H1 (cell line): ENCODE measurements at regions not wholly inside any gene's neighbourhood (a gene's known extent, or its start where the extent isn't known, plus 50 kb on each side); places are given as distances from the start of the nearest gene placed in this dataset.

ENCODE experiments used
- CTCF ChIA-PET: fragments of 300-600 bp; sonication (Branson Sonifier 250); formaldehyde crosslinking; loops from one replicate; lab custom pipeline; 2021; ENCODE audit not compliant: partially characterized antibody; lab: Charles Lee
- POLR2A ChIA-PET: fragments of 300-600 bp; sonication (Branson Sonifier 250); formaldehyde crosslinking; loops from one replicate; lab custom pipeline; 2021; ENCODE audit warnings: inconsistent platforms; ENCODE audit not compliant: partially characterized antibody; lab: Charles Lee
- DNase-seq, 2 experiments: peaks; one replicate each; pipeline versions ENCODE4 v3.0.0 to v3.0.0-alpha.2; 2010 to 2022; ENCODE audit warnings: low spot score in 2 of 2, low read depth in 1 of 2, mixed read lengths in 1 of 2
- FAIRE-seq: peaks from 2 replicates; lab custom pipeline; 2011; peaks lifted over from hg19 to GRCh38; lab: Jason Lieb, UNC
- H2AFZ ChIP-seq: 2 replicates; pipeline ENCODE4 v1.8.1; 2012; ENCODE audit warnings: low read length, inconsistent platforms
- H2AK5ac ChIP-seq: 2 replicates; pipeline ENCODE4 v1.6.1; 2013; ENCODE audit warnings: low read depth, low read length
- H2BK120ac ChIP-seq: replicated peaks from 2 replicates; pipeline ENCODE3; 2013; ENCODE audit warnings: low read depth, low read length, inconsistent platforms
- H2BK12ac ChIP-seq: 2 replicates; pipeline ENCODE4 v1.6.1; 2013; ENCODE audit warnings: low read depth, low read length
- H2BK15ac ChIP-seq: 2 replicates; pipeline ENCODE4 v1.6.1; 2013; ENCODE audit warnings: low read length
- H2BK20ac ChIP-seq: 2 replicates; pipeline ENCODE4 v1.6.1; 2013; ENCODE audit warnings: low read length
- H2BK5ac ChIP-seq: 2 replicates; pipeline ENCODE4 v1.6.1; 2013; ENCODE audit warnings: low read depth, low read length
- H3K14ac ChIP-seq: 2 replicates; pipeline ENCODE4 v1.6.1; 2013; ENCODE audit warnings: inconsistent platforms; ENCODE audit not compliant: insufficient read length
- H3K18ac ChIP-seq: 2 replicates; pipeline ENCODE4 v1.6.1; 2013; ENCODE audit warnings: low read length; ENCODE audit errors: extremely low read depth
- H3K23ac ChIP-seq: 2 replicates; pipeline ENCODE4 v1.6.1; 2013; ENCODE audit warnings: inconsistent platforms; ENCODE audit not compliant: insufficient read length
- H3K23me2 ChIP-seq: 2 replicates; pipeline ENCODE4 v1.6.1; 2013; ENCODE audit warnings: low read depth, low read length
- H3K27ac ChIP-seq: 2 replicates; pipeline ENCODE4 v1.6.1; 2011; ENCODE audit warnings: low read depth, low read length, inconsistent platforms
- H3K27me3 ChIP-seq, 4 experiments: replicated peaks in 1 of 4; 1 replicate in 1 of 4; 2 replicates in 3 of 4; pipeline versions ENCODE4 v1.6.1 to v1.8.1; 2011 to 2013; ENCODE audit warnings: low read length in 3 of 4, mild to moderate bottlenecking in 3 of 4, inconsistent platforms in 2 of 4, mixed read lengths in 2 of 4, moderate library complexity in 1 of 4; ENCODE audit not compliant: control insufficient read depth in 3 of 4, insufficient read depth in 3 of 4; ENCODE audit errors: extremely low read depth in 1 of 4
- H3K36me3 ChIP-seq, 4 experiments: 2 replicates each; pipeline versions ENCODE4 v1.6.1 to v1.8.1; 2011 to 2013; ENCODE audit warnings: mild to moderate bottlenecking in 4 of 4, low read length in 3 of 4, moderate library complexity in 2 of 4, control low read depth in 1 of 4, inconsistent platforms in 1 of 4; ENCODE audit not compliant: insufficient read depth in 4 of 4, control insufficient read depth in 2 of 4
- H3K4ac ChIP-seq: replicated peaks from 2 replicates; pipeline ENCODE3; 2013; ENCODE audit warnings: low read length, low read depth, mixed read lengths, inconsistent platforms; ENCODE audit not compliant: insufficient read length
- H3K4me1 ChIP-seq, 4 experiments: replicated peaks in 1 of 4; 1 replicate in 1 of 4; 2 replicates in 3 of 4; pipeline versions ENCODE4 v1.6.1 to v1.8.1; 2011 to 2013; ENCODE audit warnings: low read length in 3 of 4, inconsistent platforms in 2 of 4, mixed read lengths in 1 of 4; ENCODE audit not compliant: insufficient read depth in 4 of 4, control insufficient read depth in 3 of 4
- H3K4me2 ChIP-seq, 2 experiments: 2 replicates each; pipeline versions ENCODE4 v1.6.1 to v1.8.1; 2011 to 2013; ENCODE audit warnings: low read depth in 2 of 2, low read length in 2 of 2, control low read depth in 1 of 2, inconsistent platforms in 1 of 2, mild to moderate bottlenecking in 1 of 2; ENCODE audit not compliant: insufficient read depth in 1 of 2
- H3K4me3 ChIP-seq, 4 experiments: fragments of 200-600, 300-600 bp in 1 of 4; sonication (generic), shearing (Covaris generic), sonication (Bioruptor Twin) in 1 of 4; 2 replicates each; pipeline versions ENCODE4 v1.5.1 to v1.8.1; 2011 to 2016; ENCODE audit warnings: low read length in 4 of 4, low read depth in 3 of 4, control low read depth in 2 of 4, inconsistent platforms in 2 of 4, mild to moderate bottlenecking in 2 of 4, mixed read lengths in 1 of 4, moderate library complexity in 1 of 4; ENCODE audit not compliant: insufficient read depth in 2 of 4; ENCODE audit errors: extremely low read depth in 1 of 4
- H3K56ac ChIP-seq: replicated peaks from 2 replicates; pipeline ENCODE3; 2013; ENCODE audit warnings: low read depth, mild to moderate bottlenecking, mixed read lengths, low read length, inconsistent platforms; ENCODE audit not compliant: insufficient read length
- H3K79me1 ChIP-seq: 2 replicates; pipeline ENCODE4 v1.6.1; 2013; ENCODE audit warnings: low read depth, low read length, control low read depth
- H3K79me2 ChIP-seq, 2 experiments: 2 replicates each; pipeline versions ENCODE4 v1.6.1 to v1.8.1; 2012 to 2013; ENCODE audit warnings: low read length in 2 of 2, mild to moderate bottlenecking in 2 of 2, inconsistent platforms in 1 of 2; ENCODE audit not compliant: insufficient read depth in 2 of 2, control insufficient read depth in 1 of 2
- H3K9ac ChIP-seq, 4 experiments: replicated peaks in 1 of 4; 1 replicate in 1 of 4; 2 replicates in 3 of 4; pipeline versions ENCODE4 v1.6.1 to v1.8.1; 2011 to 2013; ENCODE audit warnings: low read depth in 3 of 4, low read length in 3 of 4, control low read depth in 2 of 4, mild to moderate bottlenecking in 2 of 4, moderate library complexity in 2 of 4, inconsistent platforms in 1 of 4; ENCODE audit errors: extremely low read depth in 1 of 4
- H3K9me3 ChIP-seq, 2 experiments: 2 replicates each; pipeline versions ENCODE4 v1.6.1 to v1.8.1; 2012 to 2013; ENCODE audit warnings: mild to moderate bottlenecking in 2 of 2, moderate library complexity in 2 of 2, control low read depth in 1 of 2, inconsistent platforms in 1 of 2, low read depth in 1 of 2, low read length in 1 of 2, mixed read lengths in 1 of 2; ENCODE audit not compliant: insufficient read depth in 2 of 2
- H4K20me1 ChIP-seq, 2 experiments: replicated peaks in 1 of 2; 2 replicates each; pipeline versions ENCODE3 to v1.8.1; 2011 to 2013; ENCODE audit warnings: inconsistent platforms in 2 of 2, low read length in 2 of 2, mild to moderate bottlenecking in 1 of 2; ENCODE audit not compliant: insufficient read depth in 2 of 2, control insufficient read depth in 1 of 2
- H4K5ac ChIP-seq: 2 replicates; pipeline ENCODE4 v1.6.1; 2013; ENCODE audit warnings: low read length, low read depth, mixed read lengths, inconsistent platforms; ENCODE audit not compliant: insufficient read length
- H4K8ac ChIP-seq: 2 replicates; pipeline ENCODE4 v1.8.0; 2013; ENCODE audit warnings: mild to moderate bottlenecking, moderate library complexity, low read length, inconsistent platforms; ENCODE audit not compliant: insufficient read depth; ENCODE audit errors: extremely low read depth
- H4K91ac ChIP-seq: replicated peaks from 2 replicates; pipeline ENCODE3; 2013; ENCODE audit warnings: low read length, mixed read lengths, inconsistent platforms; ENCODE audit not compliant: insufficient read length
- CTBP2 ChIP-seq: IDR thresholded peaks from 2 replicates; pipeline ENCODE4 v1.7.0; 2011; ENCODE audit warnings: borderline replicate concordance, mild to moderate bottlenecking, moderate library complexity, mixed read lengths, low read length; ENCODE audit not compliant: insufficient read depth, insufficient read length
- EP300 ChIP-seq, 2 experiments: IDR thresholded peaks; 1 replicate in 1 of 2; 2 replicates in 1 of 2; pipeline ENCODE4 v1.6.1; 2011 to 2012; ENCODE audit warnings: low read depth in 2 of 2, low read length in 2 of 2, mild to moderate bottlenecking in 2 of 2, borderline replicate concordance in 1 of 2, inconsistent platforms in 1 of 2, moderate library complexity in 1 of 2
- FOSL1 ChIP-seq: IDR thresholded peaks from 2 replicates; pipeline ENCODE4 v1.6.1; 2011; ENCODE audit warnings: mild to moderate bottlenecking, low read depth, low read length, moderate library complexity; ENCODE audit not compliant: insufficient read depth
- GTF2F1 ChIP-seq: IDR thresholded peaks from 2 replicates; pipeline ENCODE4 v1.6.1; 2012; ENCODE audit warnings: low read depth, low read length, improper control_type of control experiment, borderline replicate concordance
- POLR2A ChIP-seq, 2 experiments: IDR thresholded peaks; 1 replicate in 1 of 2; 2 replicates in 1 of 2; pipeline ENCODE4 v1.6.1; 2011; ENCODE audit warnings: low read depth in 2 of 2, low read length in 2 of 2, mild to moderate bottlenecking in 2 of 2; ENCODE audit errors: control extremely low read depth in 1 of 2
- SIRT6 ChIP-seq: IDR thresholded peaks from one replicate; pipeline ENCODE4 v1.7.1; 2012; ENCODE audit warnings: low read length, inconsistent platforms
- WGBS, 2 experiments: shearing (Covaris generic) in 1 of 2; methylation state at CpG; one replicate each; pipeline versions ENCODE4 v1.1.6 to v1.1.7; 2013 to 2015; ENCODE audit warnings: low lambda C conversion rate in 2 of 2, mixed read lengths in 2 of 2, inconsistent platforms in 1 of 2, low coverage in 1 of 2, missing lambda C conversion rate in 1 of 2; ENCODE audit not compliant: insufficient replicate concordance in 2 of 2, insufficient coverage in 1 of 2, insufficient read length in 1 of 2; ENCODE audit errors: extremely low coverage in 1 of 2, missing lambda C conversion rate in 1 of 2; 5-methylcytosine and 5-hydroxymethylcytosine counted together
- TF ChIP-seq, protein P1 (sequence below): IDR thresholded peaks from 2 replicates; pipeline ENCODE4 v1.6.1; 2011; ENCODE audit warnings: low read length, improper control_type of control experiment

DNA sequence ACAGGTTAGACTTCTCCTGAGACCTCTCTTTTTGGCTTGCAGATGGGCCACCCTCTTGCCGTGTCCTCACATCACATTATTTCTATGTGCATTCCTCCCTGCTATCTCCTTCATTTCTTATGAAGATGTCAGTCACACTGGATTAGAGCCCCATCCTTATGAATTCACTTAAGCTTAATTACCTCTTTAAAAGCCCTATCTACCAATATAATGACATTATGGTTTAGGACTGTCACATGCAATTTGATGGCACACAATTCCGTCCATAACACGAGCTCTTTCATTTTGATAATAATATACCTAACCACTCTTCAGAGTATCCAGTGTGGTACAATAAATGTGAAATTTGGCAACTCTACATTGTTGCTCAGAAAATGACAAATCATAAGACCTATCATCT is 1037.3 kb downstream of the DIAPH3 start:
- DNase-seq: no peak
- no peak overlapping the region for H2BK5ac ChIP-seq
- H3K18ac ChIP-seq: no peak overlapping the region
- H2BK12ac ChIP-seq: no peak overlapping the region
- H3K14ac ChIP-seq: no peak overlapping the region
- H3K23me2 ChIP-seq: no peaks in the 10 kb centered on the region
- WGBS, 2 experiments: 89% methylated on average over 3 of the region's 3 CpGs; no CpG with 5 or more reads in 1 of the 2 experiments
- no peak overlapping the region for H3K27ac ChIP-seq
- no peak overlapping the region for H3K9ac ChIP-seq
- FAIRE-seq: no peak
- ChIA-PET POLR2A (no interaction called here), CTCF (interaction anchor here (0.9 kb wide), 1 partner anchor 23 kb away, joined by 3 read pairs; no protein-coding TSS in a partner anchor)
- no peaks in the 10 kb centered on the region for H4K20me1 ChIP-seq
- H3K4ac ChIP-seq: no peak overlapping the region
- no peak overlapping the region for H4K5ac ChIP-seq
- no peak overlapping the region for H3K4me3 ChIP-seq
- H4K8ac ChIP-seq: no peak overlapping the region
- no peaks in the 10 kb centered on the region for H3K79me1 ChIP-seq
- H3K79me2 ChIP-seq: no peaks in the 10 kb centered on the region
- no peak overlapping the region for H2BK15ac ChIP-seq
- H3K9me3 ChIP-seq: no peaks in the 10 kb centered on the region
- H3K27me3 ChIP-seq: no peaks in the 10 kb centered on the region
- H2BK120ac ChIP-seq: no peak overlapping the region
- H2AFZ ChIP-seq: no peak overlapping the region
- no peaks in the 10 kb centered on the region for H3K4me1 ChIP-seq
- no peak overlapping the region for H2BK20ac ChIP-seq
- H3K36me3 ChIP-seq: no peaks in the 10 kb centered on the region
- no peak overlapping the region for H3K56ac ChIP-seq
- TF ChIP-seq FOSL1: no peak
- TF ChIP-seq EP300 (IDR thresholded peaks at IDR 0.05; ENCODE audit: borderline replicate concordance in 1 of 2, low read depth in 2 of 2, low read length in 2 of 2): no peak
- no peak for TF ChIP-seq CTBP2
- no peak for TF ChIP-seq POLR2A (IDR thresholded peaks at IDR 0.05; ENCODE audit: control extremely low read depth in 1 of 2, low read depth in 2 of 2, low read length in 2 of 2)
- TF ChIP-seq, protein P1, sequence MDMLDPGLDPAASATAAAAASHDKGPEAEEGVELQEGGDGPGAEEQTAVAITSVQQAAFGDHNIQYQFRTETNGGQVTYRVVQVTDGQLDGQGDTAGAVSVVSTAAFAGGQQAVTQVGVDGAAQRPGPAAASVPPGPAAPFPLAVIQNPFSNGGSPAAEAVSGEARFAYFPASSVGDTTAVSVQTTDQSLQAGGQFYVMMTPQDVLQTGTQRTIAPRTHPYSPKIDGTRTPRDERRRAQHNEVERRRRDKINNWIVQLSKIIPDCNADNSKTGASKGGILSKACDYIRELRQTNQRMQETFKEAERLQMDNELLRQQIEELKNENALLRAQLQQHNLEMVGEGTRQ: no peak
- TF ChIP-seq SIRT6: no peak
- TF ChIP-seq GTF2F1: no peak
- H3K23ac ChIP-seq: no peak overlapping the region
- no peak overlapping the region for H2AK5ac ChIP-seq
- H4K91ac ChIP-seq: no peak overlapping the region
- H3K4me2 ChIP-seq: no peak overlapping the region
